ENCODE measurements at regions not wholly inside any gene's neighbourhood (a gene's known extent, or its start where the extent isn't known, plus 50 kb on each side); places are given as distances from the start of the nearest gene placed in this dataset.
"Not testable (repeated sequence)": the region's sequence is repeated elsewhere in the genome, so short reads cannot be mapped to it uniquely, and the experiment has no call there.

GRCh38 chr4:123183308-123183707 is 213.3 kb upstream of the SPRY1 start (continued):
- no peak for TF ChIP-seq HSF1 (IDR thresholded peaks at IDR 0.05; ENCODE audit: low read depth, low read length)
- TF ChIP-seq KLF5 (IDR thresholded peaks at IDR 0.05; ENCODE audit: partially characterized antibody), result no peak
- no peak for TF ChIP-seq EP300 (IDR thresholded peaks at IDR 0.05; ENCODE audit: borderline replicate concordance in 1 of 2, control insufficient read depth in 1 of 2, low read depth in 2 of 2, low read length in 2 of 2)
- no peak for TF ChIP-seq SMAD1 (IDR thresholded peaks at IDR 0.05; ENCODE audit: low read depth, partially characterized antibody)
- TF ChIP-seq HDAC6 (IDR thresholded peaks at IDR 0.05; ENCODE audit: unreplicated experiment), result no peak
- TF ChIP-seq PKNOX1 (IDR thresholded peaks at IDR 0.05), result no peak
- no peak for TF ChIP-seq IRF4 (IDR thresholded peaks at IDR 0.05; ENCODE audit: low read depth, low read length)

- DNase-seq (ENCODE audit: low read depth, low spot score); H3K9ac ChIP-seq (ENCODE audit: control insufficient read depth, insufficient read depth, low read length); H2AFZ ChIP-seq (ENCODE audit: control insufficient read depth, low read depth, low read length); SMC1A ChIA-PET (ENCODE audit: uncharacterized antibody, unreplicated experiment); ATAC-seq; H3K36me3 ChIP-seq (ENCODE audit: control insufficient read depth in 2 of 2, insufficient read depth in 2 of 2, low read length in 1 of 2); H4K20me1 ChIP-seq (ENCODE audit: control insufficient read depth, insufficient read depth); BruUV-seq (replicated peaks); H3K4me3 ChIP-seq; POLR2A ChIA-PET; RAD21 ChIA-PET (ENCODE audit: unreplicated experiment); H3K4me1 ChIP-seq (ENCODE audit: control insufficient read depth, insufficient read depth, low read length); CTCF ChIA-PET; H3K27ac ChIP-seq (ENCODE audit: control insufficient read depth, insufficient read depth); H3K79me2 ChIP-seq (ENCODE audit: control insufficient read depth, insufficient read depth, low read length); H3K9me3 ChIP-seq (replicated peaks; ENCODE audit: control insufficient read depth, insufficient read depth, low read length); H3K4me2 ChIP-seq (ENCODE audit: control insufficient read depth, insufficient read depth); in situ Hi-C loops (cut with MboI); H3K27me3 ChIP-seq (replicated peaks in 1 of 2; ENCODE audit: control insufficient read depth in 2 of 2, insufficient read depth in 2 of 2, low read length in 1 of 2); FAIRE-seq: not testable (repeated sequence)
- 94% methylated on average over 2 of the region's 2 CpGs for WGBS (ENCODE audit: insufficient coverage, insufficient replicate concordance, low lambda C conversion rate, missing lambda C conversion rate)
- 0 out of 2 replicates have a peak, but pooled peaks have one; percentile 35 for TF ChIP-seq ZNF24 (IDR thresholded peaks at IDR 0.05)
- intact Hi-C loops (cut with micrococcal nuclease; ENCODE audit: unreplicated experiment), result loop anchor here (2.0 kb wide), 1 partner anchor 39 kb away; no protein-coding TSS in a partner anchor
Observed at GRCh38 chr4:123183754-123184153, 212.8 kb upstream of the SPRY1 start.
